OCI-LY1 (cell line): ENCODE measurements at regions not wholly inside any gene's neighbourhood (a gene's known extent, or its start where the extent isn't known, plus 50 kb on each side); places are given as distances from the start of the nearest gene placed in this dataset.
"Not testable (repeated sequence)": the region's sequence is repeated elsewhere in the genome, so short reads cannot be mapped to it uniquely, and the experiment has no call there.

ENCODE experiments used
- H2AFZ ChIP-seq: fragments of 200-600 bp; sonication (generic), shearing (Covaris generic); 2 replicates; pipeline ENCODE4 v1.6.0; 2014; ENCODE audit warnings: antibody characterized with exemption, mild to moderate bottlenecking, low read length
- H3F3A ChIP-seq: fragments of 200-600 bp; sonication (generic), shearing (Covaris generic); 2 replicates; pipeline ENCODE4 v1.6.0; 2014; ENCODE audit warnings: mild to moderate bottlenecking, antibody characterized with exemption, low read length, moderate library complexity; ENCODE audit not compliant: insufficient read depth
- H3K27ac ChIP-seq: fragments of 200-600 bp; sonication (generic); 2 replicates; pipeline ENCODE4 v1.5.1; 2014; ENCODE audit warnings: low read length, mixed run types, mild to moderate bottlenecking, low read depth; ENCODE audit not compliant: poor library complexity, severe bottlenecking
- H3K27me3 ChIP-seq: fragments of 200-600 bp; sonication (generic); 2 replicates; pipeline ENCODE4 v1.6.0; 2014; ENCODE audit warnings: antibody characterized with exemption, mild to moderate bottlenecking, low read length, moderate library complexity; ENCODE audit not compliant: insufficient read depth
- H3K36me3 ChIP-seq: fragments of 200-600 bp; sonication (generic); 2 replicates; pipeline ENCODE4 v1.6.1; 2014; ENCODE audit warnings: mild to moderate bottlenecking, antibody characterized with exemption, low read length, moderate library complexity, mixed read lengths; ENCODE audit not compliant: insufficient read depth
- H3K4me1 ChIP-seq: fragments of 200-600 bp; sonication (generic); 2 replicates; pipeline ENCODE4 v1.5.1; 2014; ENCODE audit warnings: mild to moderate bottlenecking, low read length, moderate library complexity; ENCODE audit not compliant: insufficient read depth, severe bottlenecking
- H3K4me2 ChIP-seq: fragments of 200-600 bp; sonication (generic), shearing (Covaris generic); 2 replicates; pipeline ENCODE4 v1.6.1; 2014; ENCODE audit warnings: low read length
- H3K4me3 ChIP-seq: fragments of 200-600 bp; sonication (generic); 2 replicates; pipeline ENCODE4 v1.5.1; 2014; ENCODE audit warnings: low read length, low read depth, mild to moderate bottlenecking, mixed read lengths; ENCODE audit not compliant: poor library complexity, severe bottlenecking
- H3K79me2 ChIP-seq: fragments of 200-600 bp; shearing (Covaris generic); 2 replicates; pipeline ENCODE4 v1.6.1; 2016; ENCODE audit warnings: mixed run types, low read length, mixed read lengths; ENCODE audit not compliant: insufficient read depth
- H3K9ac ChIP-seq: fragments of 200-600 bp; sonication (generic), shearing (Covaris generic); 2 replicates; pipeline ENCODE4 v1.6.1; 2014; ENCODE audit warnings: mild to moderate bottlenecking, low read length, mixed read lengths
- H3K9me2 ChIP-seq: fragments of 200-600 bp; sonication (generic), shearing (Covaris generic); 2 replicates; pipeline ENCODE4 v1.6.1; 2014; ENCODE audit warnings: low read depth, mild to moderate bottlenecking, low read length, mixed read lengths
- H3K9me3 ChIP-seq: fragments of 200-600 bp; shearing (Covaris generic); 2 replicates; pipeline ENCODE4 v1.6.1; 2014; ENCODE audit warnings: low read length, mixed read lengths
- H4K20me1 ChIP-seq: fragments of 200-600 bp; sonication (generic), shearing (Covaris generic); 2 replicates; pipeline ENCODE4 v1.6.0; 2016; ENCODE audit warnings: mild to moderate bottlenecking, low read length; ENCODE audit not compliant: insufficient read depth
- EZH2 ChIP-seq: fragments of 200-600 bp; sonication (generic), shearing (Covaris generic); IDR thresholded peaks from 2 replicates; pipeline ENCODE4 v1.8.0; 2017; ENCODE audit warnings: borderline replicate concordance, mixed run types, mild to moderate bottlenecking, antibody characterized with exemption, low read length, moderate library complexity, mixed read lengths
- TF ChIP-seq, protein P1 (sequence below): fragments of 200-600 bp; sonication (generic), shearing (Covaris generic); IDR thresholded peaks from 2 replicates; pipeline ENCODE4 v1.5.1; 2017; ENCODE audit warnings: mild to moderate bottlenecking, antibody characterized with exemption, low read length, moderate library complexity, mixed read lengths

- Histone ChIP-seq H3K36me3 (no peaks in the 10 kb centered on the region), H3K79me2 (no peaks in the 10 kb centered on the region), H3K27ac (no peak overlapping the region), H3K9me2 (no peaks in the 10 kb centered on the region), H3K9me3 (no peaks in the 10 kb centered on the region), H3F3A (no peaks in the 10 kb centered on the region), H3K4me2 (peak overlapping the region; percentile 40), H2AFZ (no peak overlapping the region), H3K4me1 (peaks cover 12% of the 10 kb centered on the region), H3K9ac (no peak overlapping the region), H3K4me3 (no peak overlapping the region), H4K20me1 (no peaks in the 10 kb centered on the region), H3K27me3 (no peaks in the 10 kb centered on the region)
- TF ChIP-seq, protein P1, sequence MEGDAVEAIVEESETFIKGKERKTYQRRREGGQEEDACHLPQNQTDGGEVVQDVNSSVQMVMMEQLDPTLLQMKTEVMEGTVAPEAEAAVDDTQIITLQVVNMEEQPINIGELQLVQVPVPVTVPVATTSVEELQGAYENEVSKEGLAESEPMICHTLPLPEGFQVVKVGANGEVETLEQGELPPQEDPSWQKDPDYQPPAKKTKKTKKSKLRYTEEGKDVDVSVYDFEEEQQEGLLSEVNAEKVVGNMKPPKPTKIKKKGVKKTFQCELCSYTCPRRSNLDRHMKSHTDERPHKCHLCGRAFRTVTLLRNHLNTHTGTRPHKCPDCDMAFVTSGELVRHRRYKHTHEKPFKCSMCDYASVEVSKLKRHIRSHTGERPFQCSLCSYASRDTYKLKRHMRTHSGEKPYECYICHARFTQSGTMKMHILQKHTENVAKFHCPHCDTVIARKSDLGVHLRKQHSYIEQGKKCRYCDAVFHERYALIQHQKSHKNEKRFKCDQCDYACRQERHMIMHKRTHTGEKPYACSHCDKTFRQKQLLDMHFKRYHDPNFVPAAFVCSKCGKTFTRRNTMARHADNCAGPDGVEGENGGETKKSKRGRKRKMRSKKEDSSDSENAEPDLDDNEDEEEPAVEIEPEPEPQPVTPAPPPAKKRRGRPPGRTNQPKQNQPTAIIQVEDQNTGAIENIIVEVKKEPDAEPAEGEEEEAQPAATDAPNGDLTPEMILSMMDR = no peak
- no peak for TF ChIP-seq EZH2
Measured at GRCh38 chr2:146385031-146385430, 1459.8 kb upstream of the ACVR2A start.

- Histone ChIP-seq H3K4me2 (no peak overlapping the region), H4K20me1 (no peaks in the 10 kb centered on the region), H3K9ac (no peak overlapping the region), H2AFZ (no peak overlapping the region), H3K9me2 (no peaks in the 10 kb centered on the region), H3K9me3 (no peaks in the 10 kb centered on the region), H3K27ac (no peak overlapping the region), H3K36me3 (no peaks in the 10 kb centered on the region), H3F3A (no peaks in the 10 kb centered on the region), H3K27me3 (no peaks in the 10 kb centered on the region), H3K4me3 (no peak overlapping the region), H3K4me1 (no peaks in the 10 kb centered on the region), H3K79me2 (no peaks in the 10 kb centered on the region)
- TF ChIP-seq EZH2 = no peak
- TF ChIP-seq, protein P1 = no peak
Measured at GRCh38 chr2:146376511-146377064, 1468.2 kb upstream of the ACVR2A start.

GRCh38 chr2:146374505-146374904 lies 1470.3 kb upstream of the ACVR2A start:
- H3K27me3 ChIP-seq = no peaks in the 10 kb centered on the region
- no peaks in the 10 kb centered on the region for H3K4me1 ChIP-seq
- no peak overlapping the region for H3K4me3 ChIP-seq
- no peak for TF ChIP-seq EZH2
- TF ChIP-seq, protein P1 = no peak
- no peaks in the 10 kb centered on the region for H3K9me2 ChIP-seq
- no peaks in the 10 kb centered on the region for H3K9me3 ChIP-seq
- H3K36me3 ChIP-seq = no peaks in the 10 kb centered on the region
- no peaks in the 10 kb centered on the region for H4K20me1 ChIP-seq
- no peak overlapping the region for H3K4me2 ChIP-seq
- no peak overlapping the region for H3K9ac ChIP-seq
- H3K79me2 ChIP-seq = no peaks in the 10 kb centered on the region
- no peaks in the 10 kb centered on the region for H3F3A ChIP-seq
- no peak overlapping the region for H2AFZ ChIP-seq
- H3K27ac ChIP-seq = no peak overlapping the region

DNA sequence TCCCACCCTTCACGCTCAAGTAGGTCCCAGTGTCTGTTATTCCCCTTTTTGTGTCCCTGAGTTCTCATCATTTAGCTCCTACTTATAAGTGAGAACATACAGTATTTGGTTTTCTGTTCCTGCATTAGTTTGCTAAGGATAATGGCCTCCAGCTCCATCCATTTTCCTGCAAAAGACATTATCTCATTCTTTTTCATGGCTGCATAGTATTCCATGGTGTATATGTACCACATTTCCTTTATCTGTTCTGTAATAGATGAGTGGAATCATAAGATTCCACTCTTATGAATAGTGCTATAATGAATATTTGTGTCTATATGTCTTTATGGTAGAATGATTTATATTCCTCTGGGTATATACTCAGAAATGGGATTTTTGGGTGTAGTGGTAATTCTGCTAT lies 1473.5 kb upstream of the ACVR2A start:
- not testable (repeated sequence) for H2AFZ ChIP-seq, H3K4me2 ChIP-seq, H3K27me3 ChIP-seq, H3K36me3 ChIP-seq, H3K9me3 ChIP-seq, H3K79me2 ChIP-seq, H3K4me1 ChIP-seq, H3F3A ChIP-seq, H3K27ac ChIP-seq, H3K4me3 ChIP-seq, H3K9ac ChIP-seq, H3K9me2 ChIP-seq, H4K20me1 ChIP-seq
